Myocyte (in vitro differentiated cells): ENCODE measurements at regions not wholly inside any gene's neighbourhood (a gene's known extent, or its start where the extent isn't known, plus 50 kb on each side); places are given as distances from the start of the nearest gene placed in this dataset.
A peak's percentile ranks its signal among the peaks of the same experiment; 100 is the strongest.

ENCODE experiments used
- DNase-seq: peaks from one replicate; pipeline ENCODE4 v3.0.0-alpha.2; 2012; ENCODE audit warnings: low read depth

- DNase-seq, result no peak
Observed at GRCh38 chr4:12880844-12881243, 603.3 kb downstream of the RAB28 start.

- DNase-seq, result no peak
Observed at GRCh38 chr4:12879496-12879895, 604.6 kb downstream of the RAB28 start.

- no peak for DNase-seq
Observed at GRCh38 chr4:12875640-12876243, 608.4 kb downstream of the RAB28 start.

- no peak for DNase-seq
Observed at GRCh38 chr4:12873351-12873750, 610.8 kb downstream of the RAB28 start.

GRCh38 chr4:12861422-12861821 is 622.7 kb downstream of the RAB28 start:
- DNase-seq, result no peak

- peak; percentile 66 for DNase-seq
Observed at GRCh38 chr4:12852338-12853307, 631.5 kb downstream of the RAB28 start.

- DNase-seq, result no peak
Observed at GRCh38 chr4:12846368-12846767, 637.8 kb downstream of the RAB28 start.

- no peak for DNase-seq
Observed at GRCh38 chr4:12844141-12844540, 640.0 kb downstream of the RAB28 start.

- DNase-seq, result no peak
Observed at GRCh38 chr4:12827966-12828365, 656.2 kb downstream of the RAB28 start.

GRCh38 chr4:12791536-12791935 is 692.6 kb downstream of the RAB28 start:
- DNase-seq, result peak; percentile 3

GRCh38 chr4:12787261-12787660 is 696.9 kb downstream of the RAB28 start:
- no peak for DNase-seq

- DNase-seq, result no peak
Observed at GRCh38 chr4:12778706-12779105, 705.4 kb downstream of the RAB28 start.

- DNase-seq, result no peak
Observed at GRCh38 chr4:12778191-12778590, 705.9 kb downstream of the RAB28 start.

GRCh38 chr4:12770351-12770750 is 713.8 kb downstream of the RAB28 start:
- no peak for DNase-seq

GRCh38 chr4:12761694-12762093 is 722.4 kb downstream of the RAB28 start:
- no peak for DNase-seq

GRCh38 chr4:12747154-12747553 is 737.0 kb downstream of the RAB28 start:
- no peak for DNase-seq

- no peak for DNase-seq
Observed at GRCh38 chr4:12746221-12746620, 737.9 kb downstream of the RAB28 start.

- DNase-seq, result no peak
Observed at GRCh38 chr4:12734586-12734985, 749.6 kb downstream of the RAB28 start.

- DNase-seq, result peak; percentile 25
Observed at GRCh38 chr4:12729384-12729783, 754.8 kb downstream of the RAB28 start.

- DNase-seq, result peak; percentile 3
Observed at GRCh38 chr4:12724510-12724909, 759.6 kb downstream of the RAB28 start.

GRCh38 chr4:12723849-12724447 is 760.2 kb downstream of the RAB28 start:
- peak; percentile 1 for DNase-seq

GRCh38 chr4:12716896-12717295 is 767.2 kb downstream of the RAB28 start:
- no peak for DNase-seq
